HEK293 (cell line): ENCODE measurements at regions not wholly inside any gene's neighbourhood (a gene's known extent, or its start where the extent isn't known, plus 50 kb on each side); places are given as distances from the start of the nearest gene placed in this dataset.

ENCODE experiments used
- CTCF ChIA-PET: fragments of 350-600 bp; formaldehyde crosslinking; extraction: SDS; loops from one replicate; lab custom pipeline; 2021; ENCODE audit warnings: antibody characterized with exemption; lab: Yijun Ruan, JAX
- POLR2A ChIA-PET: fragments of 300-600 bp; formaldehyde crosslinking; extraction: SDS; loops from one replicate; lab custom pipeline; 2020; ENCODE audit warnings: antibody characterized with exemption, inconsistent platforms; lab: Yijun Ruan, JAX
- H3K27ac ChIP-seq: fragments of 200-500 bp; sonication (Bioruptor generic); 2 replicates; pipeline ENCODE4 v1.5.1; 2014; ENCODE audit warnings: low read depth, low read length, control low read depth, inconsistent platforms; ENCODE audit errors: extremely low read depth
- H3K36me3 ChIP-seq, 2 experiments: fragments of 200-500 bp in 1 of 2; sonication (Bioruptor generic) in 1 of 2; 1 replicate in 1 of 2; 2 replicates in 1 of 2; pipeline ENCODE4 v1.5.1; 2014 to 2017; ENCODE audit warnings: inconsistent platforms in 2 of 2, low read length in 2 of 2; ENCODE audit not compliant: control insufficient read depth in 2 of 2, insufficient read depth in 1 of 2
- H3K4me1 ChIP-seq: fragments of 200-500 bp; sonication (Bioruptor generic); 2 replicates; pipeline ENCODE4 v1.5.1; 2014; ENCODE audit warnings: mild to moderate bottlenecking, low read length, inconsistent platforms; ENCODE audit not compliant: control insufficient read depth, insufficient read depth
- H3K4me3 ChIP-seq: 2 replicates; pipeline ENCODE4 v1.5.1; 2011; ENCODE audit warnings: low read depth, mild to moderate bottlenecking, control low read depth, low read length, moderate library complexity
- H3K9me3 ChIP-seq: fragments of 200-500 bp; sonication (Bioruptor generic); 2 replicates; pipeline ENCODE4 v1.5.1; 2014; ENCODE audit warnings: low read depth, low read length, inconsistent platforms; ENCODE audit not compliant: control insufficient read depth, insufficient read depth
- ATF2 ChIP-seq: fragments of 450-650 bp; formaldehyde crosslinking; IDR thresholded peaks from 2 replicates; pipeline ENCODE4 v1.5.1; 2016; ENCODE audit warnings: missing biosample characterization, missing genetic modification characterization, low read depth
- GFI1B ChIP-seq: fragments of 450-650 bp; formaldehyde crosslinking; IDR thresholded peaks from 2 replicates; pipeline ENCODE4 v1.5.1; 2016; ENCODE audit warnings: missing biosample characterization, missing genetic modification characterization
- IKZF3 ChIP-seq: fragments of 450-650 bp; IDR thresholded peaks from 2 replicates; pipeline ENCODE4 v1.5.0; 2018; ENCODE audit warnings: missing biosample characterization, mild to moderate bottlenecking, missing genetic modification characterization, moderate library complexity
- KLF16 ChIP-seq: fragments of 450-650 bp; formaldehyde crosslinking; IDR thresholded peaks from 2 replicates; pipeline ENCODE4 v1.5.1; 2017; ENCODE audit warnings: missing biosample characterization, missing genetic modification characterization
- PRDM10 ChIP-seq: fragments of 450-650 bp; formaldehyde crosslinking; IDR thresholded peaks from 2 replicates; pipeline ENCODE4 v1.5.1; 2016; ENCODE audit warnings: missing biosample characterization, missing genetic modification characterization
- ZBTB10 ChIP-seq: fragments of 450-650 bp; formaldehyde crosslinking; IDR thresholded peaks from 2 replicates; pipeline ENCODE4 v1.5.1; 2016; ENCODE audit warnings: missing biosample characterization, missing genetic modification characterization
- ZBTB44 ChIP-seq: fragments of 450-650 bp; IDR thresholded peaks from 2 replicates; pipeline ENCODE4 v1.5.1; 2018; ENCODE audit warnings: missing biosample characterization, mild to moderate bottlenecking, missing genetic modification characterization
- ZBTB49 ChIP-seq: fragments of 450-650 bp; formaldehyde crosslinking; IDR thresholded peaks from 2 replicates; pipeline ENCODE4 v1.5.1; 2016; ENCODE audit warnings: missing biosample characterization, missing genetic modification characterization, low read depth
- ZNF112 ChIP-seq: fragments of 450-650 bp; formaldehyde crosslinking; IDR thresholded peaks from 2 replicates; pipeline ENCODE4 v1.5.0; 2017; ENCODE audit warnings: missing biosample characterization, missing genetic modification characterization
- ZNF155 ChIP-seq: fragments of 450-650 bp; formaldehyde crosslinking; IDR thresholded peaks from 2 replicates; pipeline ENCODE4 v1.5.1; 2016; ENCODE audit warnings: missing biosample characterization, missing genetic modification characterization
- ZNF426 ChIP-seq: fragments of 450-650 bp; formaldehyde crosslinking; IDR thresholded peaks from 2 replicates; pipeline ENCODE4 v1.5.1; 2017; ENCODE audit warnings: missing biosample characterization, missing genetic modification characterization, mild to moderate bottlenecking, inconsistent platforms, moderate library complexity
- ZNF449 ChIP-seq: fragments of 450-650 bp; formaldehyde crosslinking; IDR thresholded peaks from 2 replicates; pipeline ENCODE4 v1.5.1; 2017; ENCODE audit warnings: missing biosample characterization, mild to moderate bottlenecking, missing genetic modification characterization, moderate library complexity
- ZNF501 ChIP-seq: fragments of 450-650 bp; formaldehyde crosslinking; IDR thresholded peaks from 2 replicates; pipeline ENCODE4 v1.5.1; 2016; ENCODE audit warnings: missing biosample characterization, missing genetic modification characterization
- ZNF518A ChIP-seq: fragments of 450-650 bp; formaldehyde crosslinking; conservative IDR thresholded peaks from 2 replicates; pipeline ENCODE4 v1.5.1; 2016; ENCODE audit warnings: low read depth, missing biosample characterization, missing genetic modification characterization
- ZNF624 ChIP-seq: fragments of 450-650 bp; formaldehyde crosslinking; IDR thresholded peaks from 2 replicates; pipeline ENCODE4 v1.5.1; 2017; ENCODE audit warnings: missing biosample characterization, missing genetic modification characterization

- TF ChIP-seq PRDM10 (tag by site-specific recombination) = no peak
- no peak for TF ChIP-seq ZNF426
- TF ChIP-seq ZNF155 (tag by site-specific recombination) = no peak
- no peak for TF ChIP-seq ZNF112 (tag by site-specific recombination)
- TF ChIP-seq ATF2 (tag by site-specific recombination) = no peak
- TF ChIP-seq KLF16 (tag by site-specific recombination) = no peak
Measured at GRCh38 chr2:103264058-103264768, 502.4 kb downstream of the TMEM182 start (continued).

- ChIA-PET POLR2A (no interaction called here), CTCF (no interaction called here)
- Histone ChIP-seq H3K4me3 (no peak overlapping the region), H3K4me1 (no peaks in the 10 kb centered on the region), H3K9me3 (no peaks in the 10 kb centered on the region), H3K27ac (no peak overlapping the region), H3K36me3 (no peaks in the 10 kb centered on the region)
- TF ChIP-seq IKZF3 (tag by site-specific recombination) (no peak), ZBTB49 (tag by site-specific recombination) (no peak), ZBTB10 (no peak), ZNF501 (no peak), ZNF624 (tag by site-specific recombination) (no peak), ZNF449 (tag by site-specific recombination) (no peak), ZBTB44 (tag by site-specific recombination) (no peak), GFI1B (tag by site-specific recombination) (no peak), ZNF518A (tag by site-specific recombination) (no peak)
Measured at GRCh38 chr2:103265521-103265920, 503.7 kb downstream of the TMEM182 start.
